ENCODE measurements at regions not wholly inside any gene's neighbourhood (a gene's known extent, or its start where the extent isn't known, plus 50 kb on each side); places are given as distances from the start of the nearest gene placed in this dataset.

GRCh38 chr6:132887204-132887603 lies 72.8 kb downstream of the RPS12 start:
- TF ChIP-seq CTCF (IDR thresholded peaks at IDR 0.05; ENCODE audit: poor library complexity) (no peak), EZH2phosphoT487 (IDR thresholded peaks at IDR 0.05; ENCODE audit: low read depth, severe bottlenecking, unreplicated experiment) (no peak), EZH2 (IDR thresholded peaks at IDR 0.05; ENCODE audit: borderline replicate concordance) (no peak)
